ENCODE measurements at regions not wholly inside any gene's neighbourhood (a gene's known extent, or its start where the extent isn't known, plus 50 kb on each side); places are given as distances from the start of the nearest gene placed in this dataset.

- peaks cover 6% of the 10 kb centered on the region for H3K27me3 Mint-ChIP-seq
- no peak for ATAC-seq
- DNase-seq: no peak
- H3K36me3 Mint-ChIP-seq (ENCODE audit: low read depth): no peaks in the 10 kb centered on the region
- H3K27ac Mint-ChIP-seq: no peak overlapping the region
- H3K9me3 ChIP-seq (ENCODE audit: control insufficient read depth, low read length, poor library complexity, severe bottlenecking): no peaks in the 10 kb centered on the region
- H3K4me1 Mint-ChIP-seq: peaks cover 2% of the 10 kb centered on the region
- H3K4me3 Mint-ChIP-seq: no peak overlapping the region
Observed at GRCh38 chr5:97417986-97418385, 234.9 kb upstream of the RIOK2 start.

- H3K9me3 ChIP-seq (ENCODE audit: control insufficient read depth, low read length, poor library complexity, severe bottlenecking): no peaks in the 10 kb centered on the region
- H3K4me1 Mint-ChIP-seq: peaks cover 2% of the 10 kb centered on the region
- H3K36me3 Mint-ChIP-seq (ENCODE audit: low read depth): no peaks in the 10 kb centered on the region
- H3K27ac Mint-ChIP-seq: no peak overlapping the region
- DNase-seq (no peak), ATAC-seq (no peak)
- no peak overlapping the region for H3K4me3 Mint-ChIP-seq
- peaks cover 6% of the 10 kb centered on the region for H3K27me3 Mint-ChIP-seq
Observed at GRCh38 chr5:97418462-97418861, 235.4 kb upstream of the RIOK2 start.

- Mint-ChIP-seq H3K36me3 (ENCODE audit: low read depth) (no peaks in the 10 kb centered on the region), H3K27ac (no peak overlapping the region), H3K4me3 (no peak overlapping the region), H3K27me3 (no peaks in the 10 kb centered on the region), H3K4me1 (no peaks in the 10 kb centered on the region)
- DNase-seq (no peak), ATAC-seq (no peak)
- no peaks in the 10 kb centered on the region for H3K9me3 ChIP-seq (ENCODE audit: control insufficient read depth, low read length, poor library complexity, severe bottlenecking)
Observed at GRCh38 chr5:97420646-97421045, 237.6 kb upstream of the RIOK2 start.

GRCh38 chr5:97422678-97423077 is 239.6 kb upstream of the RIOK2 start:
- Mint-ChIP-seq H3K36me3 (ENCODE audit: low read depth) (no peaks in the 10 kb centered on the region), H3K4me1 (no peaks in the 10 kb centered on the region), H3K27ac (no peak overlapping the region), H3K27me3 (peaks cover 6% of the 10 kb centered on the region), H3K4me3 (no peak overlapping the region)
- no peaks in the 10 kb centered on the region for H3K9me3 ChIP-seq (ENCODE audit: control insufficient read depth, low read length, poor library complexity, severe bottlenecking)
- ATAC-seq: no peak
- DNase-seq: no peak

- Mint-ChIP-seq H3K4me1 (no peaks in the 10 kb centered on the region), H3K27me3 (peaks cover 6% of the 10 kb centered on the region), H3K36me3 (ENCODE audit: low read depth) (no peaks in the 10 kb centered on the region), H3K27ac (no peak overlapping the region), H3K4me3 (no peak overlapping the region)
- DNase-seq: no peak
- no peak for ATAC-seq
- H3K9me3 ChIP-seq (ENCODE audit: control insufficient read depth, low read length, poor library complexity, severe bottlenecking): no peaks in the 10 kb centered on the region
Observed at GRCh38 chr5:97425511-97425910, 242.5 kb upstream of the RIOK2 start.

GRCh38 chr5:97427235-97427634 is 244.2 kb upstream of the RIOK2 start:
- H3K36me3 Mint-ChIP-seq (ENCODE audit: low read depth): no peaks in the 10 kb centered on the region
- H3K4me1 Mint-ChIP-seq: no peaks in the 10 kb centered on the region
- peaks cover 6% of the 10 kb centered on the region for H3K27me3 Mint-ChIP-seq

GRCh38 chr5:97434021-97434420 is 251.0 kb upstream of the RIOK2 start:
- Mint-ChIP-seq H3K27ac (no peak overlapping the region), H3K4me1 (no peaks in the 10 kb centered on the region), H3K4me3 (no peak overlapping the region), H3K36me3 (ENCODE audit: low read depth) (no peaks in the 10 kb centered on the region), H3K27me3 (no peaks in the 10 kb centered on the region)
- H3K9me3 ChIP-seq (ENCODE audit: control insufficient read depth, low read length, poor library complexity, severe bottlenecking): no peaks in the 10 kb centered on the region
- no peak for DNase-seq
- no peak for ATAC-seq

More at GRCh38 chr5:97427235-97427634, 244.2 kb upstream of the RIOK2 start:
- DNase-seq (no peak), ATAC-seq (no peak)
- Mint-ChIP-seq H3K4me3 (no peak overlapping the region), H3K27ac (no peak overlapping the region)
- no peaks in the 10 kb centered on the region for H3K9me3 ChIP-seq (ENCODE audit: control insufficient read depth, low read length, poor library complexity, severe bottlenecking)

- no peaks in the 10 kb centered on the region for H3K9me3 ChIP-seq (ENCODE audit: control insufficient read depth, low read length, poor library complexity, severe bottlenecking)
- DNase-seq (no peak), ATAC-seq (no peak)
- Mint-ChIP-seq H3K27me3 (no peaks in the 10 kb centered on the region), H3K4me1 (no peaks in the 10 kb centered on the region), H3K27ac (no peak overlapping the region), H3K36me3 (ENCODE audit: low read depth) (no peaks in the 10 kb centered on the region), H3K4me3 (no peak overlapping the region)
Observed at GRCh38 chr5:97436405-97436804, 253.4 kb upstream of the RIOK2 start.

GRCh38 chr5:97443740-97444139 is 260.7 kb upstream of the RIOK2 start:
- ATAC-seq (no peak), DNase-seq (no peak)
- H3K27ac Mint-ChIP-seq: no peak overlapping the region
- H3K4me3 Mint-ChIP-seq: no peak overlapping the region
- H3K27me3 Mint-ChIP-seq: no peaks in the 10 kb centered on the region
- no peaks in the 10 kb centered on the region for H3K9me3 ChIP-seq (ENCODE audit: control insufficient read depth, low read length, poor library complexity, severe bottlenecking)
- no peaks in the 10 kb centered on the region for H3K4me1 Mint-ChIP-seq
- H3K36me3 Mint-ChIP-seq (ENCODE audit: low read depth): no peaks in the 10 kb centered on the region

- ATAC-seq (no peak), DNase-seq (no peak)
- no peaks in the 10 kb centered on the region for H3K4me1 Mint-ChIP-seq
Observed at GRCh38 chr5:97449172-97449571, 266.1 kb upstream of the RIOK2 start.

GRCh38 chr5:97452646-97453045 is 269.6 kb upstream of the RIOK2 start:
- no peaks in the 10 kb centered on the region for H3K9me3 ChIP-seq (ENCODE audit: control insufficient read depth, low read length, poor library complexity, severe bottlenecking)
- Mint-ChIP-seq H3K27ac (no peak overlapping the region), H3K4me3 (no peak overlapping the region), H3K4me1 (no peaks in the 10 kb centered on the region), H3K27me3 (no peaks in the 10 kb centered on the region), H3K36me3 (ENCODE audit: low read depth) (no peaks in the 10 kb centered on the region)
- DNase-seq (no peak), ATAC-seq (no peak)

More at GRCh38 chr5:97449172-97449571, 266.1 kb upstream of the RIOK2 start:
- Mint-ChIP-seq H3K4me3 (no peak overlapping the region), H3K27ac (no peak overlapping the region), H3K27me3 (no peaks in the 10 kb centered on the region), H3K36me3 (ENCODE audit: low read depth) (no peaks in the 10 kb centered on the region)
- H3K9me3 ChIP-seq (ENCODE audit: control insufficient read depth, low read length, poor library complexity, severe bottlenecking): no peaks in the 10 kb centered on the region

GRCh38 chr5:97453263-97453662 is 270.2 kb upstream of the RIOK2 start:
- Mint-ChIP-seq H3K36me3 (ENCODE audit: low read depth) (no peaks in the 10 kb centered on the region), H3K27me3 (no peaks in the 10 kb centered on the region), H3K4me1 (no peaks in the 10 kb centered on the region), H3K4me3 (no peak overlapping the region), H3K27ac (no peak overlapping the region)
- ATAC-seq (no peak), DNase-seq (no peak)
- H3K9me3 ChIP-seq (ENCODE audit: control insufficient read depth, low read length, poor library complexity, severe bottlenecking): no peaks in the 10 kb centered on the region

- Mint-ChIP-seq H3K4me1 (no peaks in the 10 kb centered on the region), H3K36me3 (ENCODE audit: low read depth) (no peaks in the 10 kb centered on the region), H3K4me3 (no peak overlapping the region), H3K27me3 (no peaks in the 10 kb centered on the region), H3K27ac (no peak overlapping the region)
- no peaks in the 10 kb centered on the region for H3K9me3 ChIP-seq (ENCODE audit: control insufficient read depth, low read length, poor library complexity, severe bottlenecking)
- no peak for DNase-seq
- no peak for ATAC-seq
Observed at GRCh38 chr5:97454015-97454414, 271.0 kb upstream of the RIOK2 start.

GRCh38 chr5:97455996-97456395 is 272.9 kb upstream of the RIOK2 start:
- no peaks in the 10 kb centered on the region for H3K27me3 Mint-ChIP-seq
- DNase-seq (no peak), ATAC-seq (no peak)
- no peaks in the 10 kb centered on the region for H3K36me3 Mint-ChIP-seq (ENCODE audit: low read depth)
- no peaks in the 10 kb centered on the region for H3K4me1 Mint-ChIP-seq
- H3K4me3 Mint-ChIP-seq: no peak overlapping the region
- H3K9me3 ChIP-seq (ENCODE audit: control insufficient read depth, low read length, poor library complexity, severe bottlenecking): no peaks in the 10 kb centered on the region
- no peak overlapping the region for H3K27ac Mint-ChIP-seq

GRCh38 chr5:97458851-97459250 is 275.8 kb upstream of the RIOK2 start:
- no peak for DNase-seq
- no peaks in the 10 kb centered on the region for H3K4me1 Mint-ChIP-seq
- ATAC-seq: no peak
- no peaks in the 10 kb centered on the region for H3K36me3 Mint-ChIP-seq (ENCODE audit: low read depth)
- no peaks in the 10 kb centered on the region for H3K9me3 ChIP-seq (ENCODE audit: control insufficient read depth, low read length, poor library complexity, severe bottlenecking)
- H3K4me3 Mint-ChIP-seq: no peak overlapping the region
- H3K27ac Mint-ChIP-seq: no peak overlapping the region
- no peaks in the 10 kb centered on the region for H3K27me3 Mint-ChIP-seq
